Astrocyte (in vitro differentiated cells and primary cell): ENCODE measurements at regions not wholly inside any gene's neighbourhood (a gene's known extent, or its start where the extent isn't known, plus 50 kb on each side); places are given as distances from the start of the nearest gene placed in this dataset.

Source experiments
- DNase-seq: peaks from one replicate; pipeline ENCODE4 v3.0.0-alpha.2; 2010; ENCODE audit warnings: low read depth
- FAIRE-seq: peaks from 2 replicates; lab custom pipeline; 2011; peaks lifted over from hg19 to GRCh38; lab: Jason Lieb, UNC
- H2AFZ ChIP-seq: 2 replicates; pipeline ENCODE4 v1.6.0; 2012; ENCODE audit warnings: low read depth, low read length, inconsistent platforms
- H3K27ac ChIP-seq: 2 replicates; pipeline ENCODE4 v1.5.1; 2011; ENCODE audit warnings: low read depth, low read length, inconsistent platforms
- H3K27me3 ChIP-seq: 2 replicates; pipeline ENCODE4 v1.6.0; 2011; ENCODE audit warnings: low read length, inconsistent platforms; ENCODE audit not compliant: insufficient read depth
- H3K36me3 ChIP-seq: 2 replicates; pipeline ENCODE4 v1.5.1; 2011; ENCODE audit warnings: low read length, inconsistent platforms; ENCODE audit not compliant: insufficient read depth
- H3K4me1 ChIP-seq: 2 replicates; pipeline ENCODE4 v1.5.1; 2011; ENCODE audit warnings: low read length, inconsistent platforms; ENCODE audit not compliant: insufficient read depth
- H3K4me2 ChIP-seq: 2 replicates; pipeline ENCODE4 v1.6.0; 2012; ENCODE audit warnings: low read length, inconsistent platforms
- H3K4me3 ChIP-seq: 2 replicates; pipeline ENCODE4 v1.5.1; 2011; ENCODE audit warnings: low read depth, mild to moderate bottlenecking, low read length, inconsistent platforms; ENCODE audit not compliant: insufficient read depth
- H3K79me2 ChIP-seq: 2 replicates; pipeline ENCODE4 v1.6.0; 2012; ENCODE audit warnings: mild to moderate bottlenecking, low read length, inconsistent platforms; ENCODE audit not compliant: insufficient read depth
- H3K9ac ChIP-seq: 2 replicates; pipeline ENCODE4 v1.6.0; 2012; ENCODE audit warnings: mild to moderate bottlenecking, low read length, inconsistent platforms
- H3K9me3 ChIP-seq: 2 replicates; pipeline ENCODE4 v1.5.1; 2012; ENCODE audit warnings: low read depth, mild to moderate bottlenecking, low read length, inconsistent platforms; ENCODE audit not compliant: insufficient read depth
- H4K20me1 ChIP-seq: 2 replicates; pipeline ENCODE4 v1.6.0; 2012; ENCODE audit warnings: low read length, inconsistent platforms; ENCODE audit not compliant: insufficient read depth
- H3K27ac Mint-ChIP-seq: one replicate; pipeline ENCODE4 v1.8.0; 2021; ENCODE audit warnings: mild to moderate bottlenecking, mixed read lengths; ENCODE audit not compliant: unreplicated experiment
- H3K27me3 Mint-ChIP-seq: one replicate; pipeline ENCODE4 v1.8.0; 2021; ENCODE audit warnings: low read depth, mixed read lengths; ENCODE audit not compliant: unreplicated experiment
- H3K36me3 Mint-ChIP-seq: one replicate; pipeline ENCODE4 v1.8.0; 2021; ENCODE audit warnings: low read depth, mixed read lengths; ENCODE audit not compliant: unreplicated experiment
- H3K4me1 Mint-ChIP-seq: one replicate; pipeline ENCODE4 v1.8.0; 2021; ENCODE audit warnings: low read depth, mixed read lengths; ENCODE audit not compliant: unreplicated experiment
- H3K4me3 Mint-ChIP-seq: one replicate; pipeline ENCODE4 v1.8.0; 2021; ENCODE audit warnings: mild to moderate bottlenecking, moderate library complexity, mixed read lengths; ENCODE audit not compliant: unreplicated experiment
- H3K9me3 Mint-ChIP-seq: one replicate; pipeline ENCODE4 v1.8.0; 2021; ENCODE audit warnings: mild to moderate bottlenecking, mixed read lengths; ENCODE audit not compliant: unreplicated experiment
- CTCF ChIP-seq: IDR thresholded peaks from 2 replicates; pipeline ENCODE4 v1.5.1; 2011; ENCODE audit warnings: low read depth, mild to moderate bottlenecking, inconsistent platforms, low read length, moderate library complexity; ENCODE audit not compliant: insufficient read depth
- EZH2 ChIP-seq: IDR thresholded peaks from 2 replicates; pipeline ENCODE4 v1.6.1; 2012; ENCODE audit warnings: mild to moderate bottlenecking, low read length, inconsistent platforms; ENCODE audit not compliant: insufficient read depth

DNA sequence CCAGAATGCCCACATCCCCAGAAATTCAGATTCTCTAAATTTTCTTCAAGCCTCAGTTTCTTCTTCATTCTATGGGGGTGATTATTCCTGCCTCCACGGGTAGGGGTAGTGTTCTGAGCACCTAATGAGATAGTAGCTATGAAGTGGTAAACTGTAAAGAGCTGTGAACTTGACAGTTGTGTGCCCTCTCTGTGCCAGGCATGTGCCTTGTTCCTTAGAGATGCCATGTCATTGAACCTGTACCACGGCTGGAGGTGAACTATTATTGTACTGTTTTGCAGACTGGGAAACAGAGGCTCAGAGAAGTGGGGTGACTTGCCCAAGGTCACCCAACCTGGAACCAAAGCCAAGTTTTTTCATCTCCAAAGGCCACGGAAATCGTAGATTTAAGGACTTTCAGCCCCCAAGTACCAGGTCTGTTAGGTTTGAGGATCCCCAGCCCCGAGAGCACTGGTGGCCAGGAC lies 67.7 kb upstream of the SIRPA start:
- Histone ChIP-seq H3K9me3 (no peaks in the 10 kb centered on the region), H3K36me3 (no peaks in the 10 kb centered on the region), H3K4me1 (peaks cover 27% of the 10 kb centered on the region), H3K27me3 (no peaks in the 10 kb centered on the region), H2AFZ (peak overlapping the region; percentile 48), H4K20me1 (no peaks in the 10 kb centered on the region), H3K4me2 (no peak overlapping the region), H3K4me3 (no peak overlapping the region), H3K9ac (no peak overlapping the region), H3K27ac (no peak overlapping the region), H3K79me2 (no peaks in the 10 kb centered on the region)
- Mint-ChIP-seq H3K4me3 (no peak overlapping the region), H3K36me3 (peaks cover 8% of the 10 kb centered on the region), H3K27me3 (peaks cover 9% of the 10 kb centered on the region), H3K4me1 (peaks cover 14% of the 10 kb centered on the region), H3K9me3 (peaks cover 16% of the 10 kb centered on the region), H3K27ac (no peak overlapping the region)
- DNase-seq (no peak), FAIRE-seq (no peak)
- TF ChIP-seq EZH2 (no peak), CTCF (no peak)

- Mint-ChIP-seq H3K36me3 (peaks cover 10% of the 10 kb centered on the region), H3K4me1 (peaks cover 18% of the 10 kb centered on the region), H3K9me3 (peaks cover 18% of the 10 kb centered on the region), H3K27me3 (no peaks in the 10 kb centered on the region), H3K27ac (peak overlapping the region; percentile 47), H3K4me3 (no peak overlapping the region)
- H4K20me1 ChIP-seq, result no peaks in the 10 kb centered on the region
- H3K9me3 ChIP-seq, result no peaks in the 10 kb centered on the region
- H2AFZ ChIP-seq, result no peak overlapping the region
- no peaks in the 10 kb centered on the region for H3K27me3 ChIP-seq
- FAIRE-seq (no peak), DNase-seq (no peak)
- H3K27ac ChIP-seq, result peak overlapping the region; percentile 60
- peaks cover 29% of the 10 kb centered on the region for H3K4me1 ChIP-seq
- H3K9ac ChIP-seq, result peak overlapping the region; percentile 43
- H3K36me3 ChIP-seq, result no peaks in the 10 kb centered on the region
- TF ChIP-seq EZH2, result no peak
- TF ChIP-seq CTCF, result no peak
- H3K4me2 ChIP-seq, result no peak overlapping the region
- no peaks in the 10 kb centered on the region for H3K79me2 ChIP-seq
- no peak overlapping the region for H3K4me3 ChIP-seq
Observed at GRCh38 chr20:1825938-1826445, 69.2 kb upstream of the SIRPA start.

DNA sequence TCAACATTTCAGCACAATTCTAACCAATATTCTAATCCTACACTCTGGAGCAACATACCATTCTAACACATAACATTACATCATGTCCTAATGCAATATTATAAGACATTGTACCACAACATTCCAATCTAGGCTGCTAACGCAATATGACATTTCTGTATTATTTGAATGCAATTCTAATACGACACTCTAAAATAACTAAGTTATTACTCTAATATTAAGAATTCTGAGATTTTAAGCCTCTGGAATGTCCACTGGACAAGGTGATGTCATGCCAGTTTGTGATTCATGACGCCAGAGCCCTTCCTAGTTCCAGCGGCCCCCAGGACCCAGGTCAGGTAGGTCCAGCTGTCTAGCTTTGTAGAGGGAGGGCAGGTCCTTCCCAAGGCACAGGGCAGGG lies 69.7 kb upstream of the SIRPA start:
- H3K27me3 Mint-ChIP-seq, result no peaks in the 10 kb centered on the region
- DNase-seq (peak; percentile 67), FAIRE-seq (no peak)
- H3K36me3 ChIP-seq, result no peaks in the 10 kb centered on the region
- H3K4me1 Mint-ChIP-seq, result peaks cover 16% of the 10 kb centered on the region
- peaks cover 18% of the 10 kb centered on the region for H3K9me3 Mint-ChIP-seq
- H2AFZ ChIP-seq, result no peak overlapping the region
- no peak overlapping the region for H3K4me2 ChIP-seq
- H3K27ac Mint-ChIP-seq, result peak overlapping the region; percentile 26
- TF ChIP-seq CTCF (no peak), EZH2 (no peak)
- no peaks in the 10 kb centered on the region for H3K79me2 ChIP-seq
- no peaks in the 10 kb centered on the region for H4K20me1 ChIP-seq
- no peak overlapping the region for H3K4me3 Mint-ChIP-seq
- peaks cover 31% of the 10 kb centered on the region for H3K4me1 ChIP-seq
- H3K4me3 ChIP-seq, result no peak overlapping the region
- H3K9me3 ChIP-seq, result no peaks in the 10 kb centered on the region
- H3K27me3 ChIP-seq, result no peaks in the 10 kb centered on the region
- H3K36me3 Mint-ChIP-seq, result peaks cover 11% of the 10 kb centered on the region
- peak overlapping the region; percentile 43 for H3K9ac ChIP-seq
- peak overlapping the region; percentile 60 for H3K27ac ChIP-seq
